HepG2 (cell line): ENCODE measurements at regions not wholly inside any gene's neighbourhood (a gene's known extent, or its start where the extent isn't known, plus 50 kb on each side); places are given as distances from the start of the nearest gene placed in this dataset.

Source experiments
- GATA4 ChIP-seq: sonication (generic); IDR thresholded peaks from 2 replicates; pipeline ENCODE4 v1.6.1; 2016; ENCODE audit warnings: antibody characterized with exemption, low read depth, borderline replicate concordance
- HNF4G ChIP-seq, 2 experiments: sonication (generic) in 1 of 2; formaldehyde crosslinking in 1 of 2; IDR thresholded peaks; 2 replicates each; pipeline versions ENCODE4 v1.4.0 to v1.6.1; 2011 to 2020; ENCODE audit warnings: borderline replicate concordance in 2 of 2, low read depth in 2 of 2, mild to moderate bottlenecking in 2 of 2, low read length in 1 of 2, missing genetic modification reagents in 1 of 2, moderate library complexity in 1 of 2
- HNRNPLL ChIP-seq: fragments of 200-400 bp; formaldehyde crosslinking; IDR thresholded peaks from 2 replicates; pipeline ENCODE4 v1.6.1; 2017; ENCODE audit warnings: mild to moderate bottlenecking, low read depth, low read length; ENCODE audit not compliant: poor library complexity, severe bottlenecking
- KLF12 ChIP-seq: sonication (generic); formaldehyde crosslinking; IDR thresholded peaks from 2 replicates; pipeline ENCODE4 v1.4.0; 2020; ENCODE audit warnings: missing genetic modification reagents, borderline replicate concordance
- RARA ChIP-seq: IDR thresholded peaks from 2 replicates; pipeline ENCODE4 v1.6.1; 2016; ENCODE audit warnings: missing genetic modification reagents, missing compliant biosample characterization
- RNF2 ChIP-seq: fragments of 450-650 bp; conservative IDR thresholded peaks from 2 replicates; pipeline ENCODE4 v1.6.1; 2016; ENCODE audit warnings: low read depth
- SATB2 ChIP-seq: sonication (generic); formaldehyde crosslinking; IDR thresholded peaks from 2 replicates; pipeline ENCODE4 v1.5.0; 2020; ENCODE audit warnings: missing genetic modification reagents
- SIX4 ChIP-seq: sonication (generic); formaldehyde crosslinking; IDR thresholded peaks from 2 replicates; pipeline ENCODE4 v1.4.0; 2020; ENCODE audit warnings: missing genetic modification reagents
- SMC3 ChIP-seq: IDR thresholded peaks from 2 replicates; pipeline ENCODE4 v1.6.1; 2011; ENCODE audit warnings: low read length, improper control_type of control experiment
- SP2 ChIP-seq: sonication (generic); formaldehyde crosslinking; IDR thresholded peaks from 2 replicates; pipeline ENCODE4 v1.5.1; 2020; ENCODE audit warnings: mild to moderate bottlenecking, missing genetic modification reagents
- TAF1 ChIP-seq: sonication (generic); formaldehyde crosslinking; IDR thresholded peaks from 2 replicates; pipeline ENCODE4 v1.4.0; 2020; ENCODE audit warnings: missing genetic modification reagents
- ZBTB39 ChIP-seq: sonication (generic); formaldehyde crosslinking; IDR thresholded peaks from 2 replicates; pipeline ENCODE4 v1.5.0; 2020; ENCODE audit warnings: missing genetic modification reagents
- ZNF180 ChIP-seq: sonication (generic); formaldehyde crosslinking; IDR thresholded peaks from 2 replicates; pipeline ENCODE4 v1.4.0; 2020; ENCODE audit warnings: low read depth, missing genetic modification reagents, borderline replicate concordance
- ZSCAN20 ChIP-seq: sonication (generic); formaldehyde crosslinking; IDR thresholded peaks from 2 replicates; pipeline ENCODE4 v1.4.0; 2020; ENCODE audit warnings: missing genetic modification reagents, mild to moderate bottlenecking, borderline replicate concordance
- ZZZ3 ChIP-seq: sonication (generic); formaldehyde crosslinking; IDR thresholded peaks from 2 replicates; pipeline ENCODE4 v1.4.0; 2020; ENCODE audit warnings: missing genetic modification reagents, mild to moderate bottlenecking, borderline replicate concordance
- TF ChIP-seq, protein P1 (sequence below): sonication (generic); formaldehyde crosslinking; IDR thresholded peaks from 2 replicates; pipeline ENCODE4 v1.4.0; 2020; ENCODE audit warnings: missing genetic modification reagents, borderline replicate concordance
- TF ChIP-seq, protein P2 (sequence below): sonication (generic); formaldehyde crosslinking; IDR thresholded peaks from one replicate; pipeline ENCODE4 v1.5.1; 2020; ENCODE audit warnings: mild to moderate bottlenecking, missing genetic modification reagents; ENCODE audit errors: not compliant biosample characterization

- TF ChIP-seq ZBTB39 (CRISPR knock-in tag) (peak; percentile 45; the same call in 1 of the 2 replicates), SIX4 (CRISPR knock-in tag) (no peak), GATA4 (no peak), SMC3 (0 out of 2 replicates have a peak, but pooled peaks have one; percentile 15), HNRNPLL (no peak), SP2 (CRISPR knock-in tag) (no peak), HNF4G (IDR thresholded peaks at IDR 0.05; ENCODE audit: borderline replicate concordance, low read depth, low read length) (peak; percentile 30; the same call in 1 of the 2 replicates), HNF4G (CRISPR knock-in tag; IDR thresholded peaks at IDR 0.05; ENCODE audit: borderline replicate concordance, low read depth) (no peak), ZZZ3 (CRISPR knock-in tag) (no peak), TAF1 (CRISPR knock-in tag) (0 out of 2 replicates have a peak, but pooled peaks have one; percentile 19), RNF2 (no peak), KLF12 (CRISPR knock-in tag) (no peak), ZSCAN20 (CRISPR knock-in tag) (no peak), ZNF180 (no peak), SATB2 (CRISPR knock-in tag) (no peak), RARA (CRISPR knock-in tag) (peak; percentile 4; the same call in 1 of the 2 replicates)
- TF ChIP-seq, protein P1, sequence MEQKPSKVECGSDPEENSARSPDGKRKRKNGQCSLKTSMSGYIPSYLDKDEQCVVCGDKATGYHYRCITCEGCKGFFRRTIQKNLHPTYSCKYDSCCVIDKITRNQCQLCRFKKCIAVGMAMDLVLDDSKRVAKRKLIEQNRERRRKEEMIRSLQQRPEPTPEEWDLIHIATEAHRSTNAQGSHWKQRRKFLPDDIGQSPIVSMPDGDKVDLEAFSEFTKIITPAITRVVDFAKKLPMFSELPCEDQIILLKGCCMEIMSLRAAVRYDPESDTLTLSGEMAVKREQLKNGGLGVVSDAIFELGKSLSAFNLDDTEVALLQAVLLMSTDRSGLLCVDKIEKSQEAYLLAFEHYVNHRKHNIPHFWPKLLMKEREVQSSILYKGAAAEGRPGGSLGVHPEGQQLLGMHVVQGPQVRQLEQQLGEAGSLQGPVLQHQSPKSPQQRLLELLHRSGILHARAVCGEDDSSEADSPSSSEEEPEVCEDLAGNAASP (CRISPR knock-in tag): no peak
- TF ChIP-seq, protein P2, sequence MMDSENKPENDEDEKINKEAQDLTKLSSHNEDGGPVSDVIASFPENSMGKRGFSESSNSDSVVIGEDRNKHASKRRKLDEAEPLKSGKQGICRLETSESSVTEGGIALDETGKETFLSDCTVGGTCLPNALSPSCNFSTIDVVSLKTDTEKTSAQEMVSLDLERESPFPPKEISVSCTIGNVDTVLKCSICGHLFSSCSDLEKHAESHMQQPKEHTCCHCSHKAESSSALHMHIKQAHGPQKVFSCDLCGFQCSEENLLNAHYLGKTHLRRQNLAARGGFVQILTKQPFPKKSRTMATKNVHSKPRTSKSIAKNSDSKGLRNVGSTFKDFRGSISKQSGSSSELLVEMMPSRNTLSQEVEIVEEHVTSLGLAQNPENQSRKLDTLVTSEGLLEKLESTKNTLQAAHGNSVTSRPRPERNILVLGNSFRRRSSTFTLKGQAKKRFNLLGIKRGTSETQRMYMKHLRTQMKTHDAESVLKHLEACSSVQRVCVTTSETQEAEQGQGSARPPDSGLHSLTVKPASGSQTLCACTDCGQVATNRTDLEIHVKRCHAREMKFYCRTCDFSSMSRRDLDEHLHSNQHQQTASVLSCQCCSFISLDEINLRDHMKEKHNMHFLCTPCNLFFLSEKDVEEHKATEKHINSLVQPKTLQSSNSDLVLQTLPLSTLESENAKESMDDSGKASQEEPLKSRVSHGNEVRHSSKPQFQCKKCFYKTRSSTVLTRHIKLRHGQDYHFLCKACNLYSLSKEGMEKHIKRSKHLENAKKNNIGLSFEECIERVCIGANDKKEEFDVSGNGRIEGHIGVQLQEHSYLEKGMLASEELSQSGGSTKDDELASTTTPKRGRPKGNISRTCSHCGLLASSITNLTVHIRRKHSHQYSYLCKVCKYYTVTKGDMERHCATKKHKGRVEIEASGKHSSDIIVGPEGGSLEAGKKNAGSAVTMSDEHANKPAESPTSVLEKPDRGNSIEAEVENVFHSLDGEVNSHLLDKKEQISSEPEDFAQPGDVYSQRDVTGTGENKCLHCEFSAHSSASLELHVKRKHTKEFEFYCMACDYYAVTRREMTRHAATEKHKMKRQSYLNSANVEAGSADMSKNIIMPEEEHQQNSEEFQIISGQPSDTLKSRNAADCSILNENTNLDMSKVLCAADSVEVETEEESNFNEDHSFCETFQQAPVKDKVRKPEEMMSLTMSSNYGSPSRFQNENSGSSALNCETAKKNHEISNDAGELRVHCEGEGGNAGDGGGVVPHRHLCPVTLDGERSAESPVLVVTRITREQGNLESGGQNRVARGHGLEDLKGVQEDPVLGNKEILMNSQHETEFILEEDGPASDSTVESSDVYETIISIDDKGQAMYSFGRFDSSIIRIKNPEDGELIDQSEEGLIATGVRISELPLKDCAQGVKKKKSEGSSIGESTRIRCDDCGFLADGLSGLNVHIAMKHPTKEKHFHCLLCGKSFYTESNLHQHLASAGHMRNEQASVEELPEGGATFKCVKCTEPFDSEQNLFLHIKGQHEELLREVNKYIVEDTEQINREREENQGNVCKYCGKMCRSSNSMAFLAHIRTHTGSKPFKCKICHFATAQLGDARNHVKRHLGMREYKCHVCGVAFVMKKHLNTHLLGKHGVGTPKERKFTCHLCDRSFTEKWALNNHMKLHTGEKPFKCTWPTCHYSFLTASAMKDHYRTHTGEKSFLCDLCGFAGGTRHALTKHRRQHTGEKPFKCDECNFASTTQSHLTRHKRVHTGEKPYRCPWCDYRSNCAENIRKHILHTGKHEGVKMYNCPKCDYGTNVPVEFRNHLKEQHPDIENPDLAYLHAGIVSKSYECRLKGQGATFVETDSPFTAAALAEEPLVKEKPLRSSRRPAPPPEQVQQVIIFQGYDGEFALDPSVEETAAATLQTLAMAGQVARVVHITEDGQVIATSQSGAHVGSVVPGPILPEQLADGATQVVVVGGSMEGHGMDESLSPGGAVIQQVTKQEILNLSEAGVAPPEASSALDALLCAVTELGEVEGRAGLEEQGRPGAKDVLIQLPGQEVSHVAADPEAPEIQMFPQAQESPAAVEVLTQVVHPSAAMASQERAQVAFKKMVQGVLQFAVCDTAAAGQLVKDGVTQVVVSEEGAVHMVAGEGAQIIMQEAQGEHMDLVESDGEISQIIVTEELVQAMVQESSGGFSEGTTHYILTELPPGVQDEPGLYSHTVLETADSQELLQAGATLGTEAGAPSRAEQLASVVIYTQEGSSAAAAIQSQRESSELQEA: no peak
Measured at GRCh38 chr10:78551184-78552005, 517.4 kb upstream of the ZMIZ1 start (continued).
